GM12892 (cell line): ENCODE measurements at regions not wholly inside any gene's neighbourhood (a gene's known extent, or its start where the extent isn't known, plus 50 kb on each side); places are given as distances from the start of the nearest gene placed in this dataset.

ENCODE experiments used
- POLR2A ChIP-seq: IDR thresholded peaks from 2 replicates; pipeline ENCODE4 v1.6.1; 2011; ENCODE audit warnings: low read depth, low read length, control low read depth
- POLR2AphosphoS5 ChIP-seq: IDR thresholded peaks from 2 replicates; pipeline ENCODE4 v1.6.1; 2011; ENCODE audit warnings: low read depth, low read length, control low read depth
- TAF1 ChIP-seq: IDR thresholded peaks from 2 replicates; pipeline ENCODE4 v1.6.1; 2011; ENCODE audit warnings: low read depth, mild to moderate bottlenecking, control low read depth, low read length, borderline replicate concordance

DNA sequence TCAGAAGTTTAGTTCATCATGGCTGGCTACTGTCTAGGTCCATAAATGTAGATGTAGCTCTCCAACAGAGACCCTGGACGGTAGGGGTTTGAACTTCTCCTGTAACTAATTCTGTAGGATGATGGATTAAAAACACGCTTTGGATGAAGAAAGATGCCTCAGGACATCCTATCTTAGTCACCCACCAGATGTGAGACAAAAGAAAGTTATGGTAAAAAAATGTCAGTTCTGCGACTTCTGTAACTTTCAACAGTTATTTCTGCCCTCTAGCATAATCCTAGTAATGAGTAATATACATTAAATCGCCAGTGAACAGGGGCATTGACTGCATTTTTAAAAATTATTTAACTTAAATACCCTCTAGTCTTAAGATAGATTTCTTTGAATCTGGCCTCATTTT lies 210.1 kb upstream of the LRATD1 start:
- TF ChIP-seq POLR2A (no peak), POLR2AphosphoS5 (no peak), TAF1 (no peak)
